HG03460 (cell line): ENCODE measurements at regions not wholly inside any gene's neighbourhood (a gene's known extent, or its start where the extent isn't known, plus 50 kb on each side); places are given as distances from the start of the nearest gene placed in this dataset.
A peak's percentile ranks its signal among the peaks of the same experiment; 100 is the strongest.
"Not testable (repeated sequence)": the region's sequence is repeated elsewhere in the genome, so short reads cannot be mapped to it uniquely, and the experiment has no call there.

Source experiments
- ATAC-seq: cut with Tn5 transposase; IDR thresholded peaks from one replicate; pipeline ENCODE4 v1.9.1; 2021; ENCODE audit not compliant: unreplicated experiment

- ATAC-seq: no peak
These were observed 584.5 kb downstream of the ZEB2 start for GRCh38 chr2:143935482-143935752.

- peak; percentile 43 for ATAC-seq
These were observed 585.1 kb downstream of the ZEB2 start for GRCh38 chr2:143934626-143935481.

GRCh38 chr2:143933946-143934569 lies 585.9 kb downstream of the ZEB2 start:
- ATAC-seq: peak; percentile 10

GRCh38 chr2:143930891-143931290 lies 589.0 kb downstream of the ZEB2 start:
- ATAC-seq: no peak

- ATAC-seq: no peak
These were observed 591.3 kb downstream of the ZEB2 start for GRCh38 chr2:143928613-143929012.

GRCh38 chr2:143928184-143928583 lies 591.7 kb downstream of the ZEB2 start:
- no peak for ATAC-seq

GRCh38 chr2:143926736-143927135 lies 593.2 kb downstream of the ZEB2 start:
- ATAC-seq: no peak

GRCh38 chr2:143922261-143922830 lies 597.6 kb downstream of the ZEB2 start:
- not testable (repeated sequence) for ATAC-seq

GRCh38 chr2:143918465-143918989 lies 601.4 kb downstream of the ZEB2 start:
- no peak for ATAC-seq

- ATAC-seq: no peak
These were observed 603.1 kb downstream of the ZEB2 start for GRCh38 chr2:143916781-143917180.

- no peak for ATAC-seq
These were observed 610.2 kb downstream of the ZEB2 start for GRCh38 chr2:143909577-143910353.

GRCh38 chr2:143908843-143909242 lies 611.1 kb downstream of the ZEB2 start:
- ATAC-seq: no peak

GRCh38 chr2:143907801-143908200 lies 612.1 kb downstream of the ZEB2 start:
- no peak for ATAC-seq

- no peak for ATAC-seq
These were observed 613.1 kb downstream of the ZEB2 start for GRCh38 chr2:143906850-143907249.

GRCh38 chr2:143905587-143905986 lies 614.3 kb downstream of the ZEB2 start:
- ATAC-seq: no peak

- ATAC-seq: no peak
These were observed 616.6 kb downstream of the ZEB2 start for GRCh38 chr2:143903172-143903856.

- ATAC-seq: peak; percentile 83
These were observed 618.6 kb downstream of the ZEB2 start for GRCh38 chr2:143901185-143901842.

- ATAC-seq: no peak
These were observed 619.9 kb downstream of the ZEB2 start for GRCh38 chr2:143899987-143900386.

- no peak for ATAC-seq
These were observed 626.5 kb downstream of the ZEB2 start for GRCh38 chr2:143893371-143893770.

GRCh38 chr2:143891879-143892308 lies 628.0 kb downstream of the ZEB2 start:
- ATAC-seq: no peak
